DND-41 (cell line): ENCODE measurements at regions not wholly inside any gene's neighbourhood (a gene's known extent, or its start where the extent isn't known, plus 50 kb on each side); places are given as distances from the start of the nearest gene placed in this dataset.

Source experiments
- ATAC-seq: fragments of 200-7000 bp; cut with Tn5 transposase; 3 replicates; pipeline ENCODE4 v1.9.1; 2021; ENCODE audit warnings: low read depth; ENCODE audit not compliant: insufficient read depth
- DNase-seq: peaks from one replicate; pipeline ENCODE4 v3.0.0-alpha.2; 2020
- H2AFZ ChIP-seq: 2 replicates; pipeline ENCODE4 v1.6.0; 2012; ENCODE audit warnings: low read depth, low read length
- H3K27ac ChIP-seq: 2 replicates; pipeline ENCODE4 v1.5.1; 2012; ENCODE audit warnings: low read length, inconsistent platforms
- H3K27me3 ChIP-seq: fragments of 200-600 bp; sonication (generic); 2 replicates; pipeline ENCODE4 v1.6.0; 2012; ENCODE audit warnings: low read length, mild to moderate bottlenecking, inconsistent platforms; ENCODE audit not compliant: insufficient read depth, poor library complexity
- H3K36me3 ChIP-seq: 2 replicates; pipeline ENCODE4 v1.5.1; 2012; ENCODE audit warnings: low read length, inconsistent platforms; ENCODE audit not compliant: insufficient read depth
- H3K4me1 ChIP-seq: 2 replicates; pipeline ENCODE4 v1.5.1; 2012; ENCODE audit warnings: mild to moderate bottlenecking, low read length; ENCODE audit not compliant: insufficient read depth
- H3K4me2 ChIP-seq: 2 replicates; pipeline ENCODE4 v1.6.0; 2012; ENCODE audit warnings: mild to moderate bottlenecking, moderate library complexity, low read length, inconsistent platforms; ENCODE audit not compliant: insufficient read depth
- H3K4me3 ChIP-seq, 2 experiments: fragments of 200-600 bp in 1 of 2; shearing (Covaris generic) in 1 of 2; 2 replicates each; pipeline ENCODE4 v1.5.1; 2012 to 2016; ENCODE audit warnings: inconsistent platforms in 2 of 2, low read length in 2 of 2, mild to moderate bottlenecking in 2 of 2, low read depth in 1 of 2, moderate library complexity in 1 of 2
- H3K79me2 ChIP-seq: 2 replicates; pipeline ENCODE4 v1.6.0; 2012; ENCODE audit warnings: low read length, inconsistent platforms; ENCODE audit not compliant: insufficient read depth
- H3K9ac ChIP-seq: 2 replicates; pipeline ENCODE4 v1.6.0; 2012; ENCODE audit warnings: low read depth, mild to moderate bottlenecking, inconsistent platforms, low read length, moderate library complexity
- H3K9me3 ChIP-seq: 2 replicates; pipeline ENCODE4 v1.5.1; 2012; ENCODE audit warnings: low read length, moderate library complexity, mild to moderate bottlenecking, inconsistent platforms; ENCODE audit not compliant: insufficient read depth, severe bottlenecking
- H4K20me1 ChIP-seq: 2 replicates; pipeline ENCODE4 v1.6.0; 2012; ENCODE audit warnings: low read length; ENCODE audit not compliant: insufficient read depth
- EZH2 ChIP-seq: IDR thresholded peaks from 3 replicates; pipeline ENCODE4 v1.6.1; 2012; ENCODE audit warnings: borderline replicate concordance, low read depth, mild to moderate bottlenecking, moderate library complexity, low read length, inconsistent platforms; ENCODE audit not compliant: severe bottlenecking
- TF ChIP-seq, protein P1 (sequence below): IDR thresholded peaks from 2 replicates; pipeline ENCODE4 v1.5.1; 2012; ENCODE audit warnings: borderline replicate concordance, low read length, moderate library complexity, mild to moderate bottlenecking; ENCODE audit not compliant: poor library complexity, severe bottlenecking; ENCODE audit errors: extremely low read depth

DNA sequence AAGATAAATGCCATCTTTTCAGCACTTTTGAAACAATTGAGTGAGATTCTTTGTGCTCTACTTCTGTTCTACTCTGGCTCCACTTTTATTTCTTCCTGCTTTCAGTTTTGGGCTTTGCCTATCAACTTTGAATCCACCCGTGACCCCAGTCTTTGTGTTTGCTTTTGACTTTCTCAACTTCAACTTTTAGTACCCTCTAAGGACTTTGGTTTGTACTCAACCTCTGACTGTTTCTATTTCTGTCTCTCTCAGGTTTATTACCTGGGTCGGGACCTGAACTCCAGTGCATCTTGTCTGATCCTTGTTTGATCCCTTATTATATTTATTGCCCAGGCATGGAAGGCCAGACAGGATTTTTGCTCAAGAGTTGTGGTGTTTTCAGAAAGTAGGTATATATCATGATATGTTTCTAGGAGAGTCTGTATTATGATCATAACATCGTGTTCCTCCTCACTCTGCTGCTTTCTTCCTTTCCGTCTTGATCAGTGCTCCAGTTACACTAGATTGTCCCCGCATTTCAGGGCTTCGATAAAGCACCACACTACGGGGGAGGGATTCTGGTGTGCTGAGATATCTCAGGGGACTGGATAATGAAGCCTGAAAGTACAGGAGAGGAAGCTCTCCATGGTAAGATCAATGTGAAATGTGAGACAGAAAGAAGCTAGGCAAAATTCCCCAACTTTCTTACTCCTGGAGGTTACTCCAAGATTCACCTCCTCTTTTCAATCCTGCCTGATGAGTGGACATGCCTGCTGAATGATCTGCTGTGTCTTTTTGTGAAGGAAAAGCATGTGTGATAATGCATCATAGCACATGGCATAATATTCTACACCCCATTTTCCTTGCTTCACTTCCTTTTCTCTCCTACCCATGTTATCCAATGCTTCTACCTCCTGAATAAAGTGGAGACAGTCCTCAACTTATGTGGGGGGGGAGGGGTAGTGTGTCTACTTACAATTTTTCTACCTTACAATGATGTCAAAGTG is 155.5 kb upstream of the GRIN3A start:
- no peaks in the 10 kb centered on the region for H4K20me1 ChIP-seq
- no peak overlapping the region for H3K4me2 ChIP-seq
- no peaks in the 10 kb centered on the region for H3K4me1 ChIP-seq
- no peak for TF ChIP-seq EZH2
- TF ChIP-seq, protein P1, sequence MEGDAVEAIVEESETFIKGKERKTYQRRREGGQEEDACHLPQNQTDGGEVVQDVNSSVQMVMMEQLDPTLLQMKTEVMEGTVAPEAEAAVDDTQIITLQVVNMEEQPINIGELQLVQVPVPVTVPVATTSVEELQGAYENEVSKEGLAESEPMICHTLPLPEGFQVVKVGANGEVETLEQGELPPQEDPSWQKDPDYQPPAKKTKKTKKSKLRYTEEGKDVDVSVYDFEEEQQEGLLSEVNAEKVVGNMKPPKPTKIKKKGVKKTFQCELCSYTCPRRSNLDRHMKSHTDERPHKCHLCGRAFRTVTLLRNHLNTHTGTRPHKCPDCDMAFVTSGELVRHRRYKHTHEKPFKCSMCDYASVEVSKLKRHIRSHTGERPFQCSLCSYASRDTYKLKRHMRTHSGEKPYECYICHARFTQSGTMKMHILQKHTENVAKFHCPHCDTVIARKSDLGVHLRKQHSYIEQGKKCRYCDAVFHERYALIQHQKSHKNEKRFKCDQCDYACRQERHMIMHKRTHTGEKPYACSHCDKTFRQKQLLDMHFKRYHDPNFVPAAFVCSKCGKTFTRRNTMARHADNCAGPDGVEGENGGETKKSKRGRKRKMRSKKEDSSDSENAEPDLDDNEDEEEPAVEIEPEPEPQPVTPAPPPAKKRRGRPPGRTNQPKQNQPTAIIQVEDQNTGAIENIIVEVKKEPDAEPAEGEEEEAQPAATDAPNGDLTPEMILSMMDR: no peak
- H3K36me3 ChIP-seq: no peaks in the 10 kb centered on the region
- H3K9ac ChIP-seq: no peak overlapping the region
- no peaks in the 10 kb centered on the region for H3K79me2 ChIP-seq
- no peak overlapping the region for H3K4me3 ChIP-seq
- no peak for ATAC-seq
- H3K9me3 ChIP-seq: no peaks in the 10 kb centered on the region
- DNase-seq: no peak
- no peak overlapping the region for H2AFZ ChIP-seq
- no peak overlapping the region for H3K27ac ChIP-seq
- H3K27me3 ChIP-seq: no peaks in the 10 kb centered on the region

- Histone ChIP-seq H3K9me3 (no peaks in the 10 kb centered on the region), H3K27me3 (no peaks in the 10 kb centered on the region), H3K4me1 (no peaks in the 10 kb centered on the region), H3K4me2 (no peak overlapping the region), H3K36me3 (no peaks in the 10 kb centered on the region), H3K4me3 (no peak overlapping the region), H4K20me1 (no peaks in the 10 kb centered on the region), H3K79me2 (no peaks in the 10 kb centered on the region), H3K9ac (no peak overlapping the region), H3K27ac (no peak overlapping the region), H2AFZ (no peak overlapping the region)
- no peak for DNase-seq
- no peak for ATAC-seq
- no peak for TF ChIP-seq EZH2
- TF ChIP-seq, protein P1: no peak
Observed at GRCh38 chr9:101881508-101881907, 143.1 kb upstream of the GRIN3A start.

DNA sequence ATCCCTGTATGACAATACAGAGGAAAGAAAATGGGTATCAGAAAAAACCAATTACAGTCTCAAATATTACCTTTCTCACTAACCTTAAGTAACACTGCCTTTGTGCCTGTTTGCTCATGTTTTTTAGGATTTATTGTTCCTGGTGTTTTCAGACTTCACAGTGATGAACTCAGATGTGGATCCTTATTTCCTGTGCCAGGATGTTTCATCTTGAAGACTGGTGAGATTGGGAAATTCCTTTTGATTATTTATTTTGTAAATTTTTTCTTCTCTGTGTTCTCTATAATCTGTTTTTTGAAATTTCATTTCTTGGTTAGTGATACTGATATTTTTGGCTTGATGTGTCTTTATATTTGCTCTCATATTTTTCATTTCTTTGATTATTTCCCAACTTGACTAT is 142.4 kb upstream of the GRIN3A start:
- ATAC-seq: no peak
- no peaks in the 10 kb centered on the region for H4K20me1 ChIP-seq
- no peaks in the 10 kb centered on the region for H3K36me3 ChIP-seq
- H2AFZ ChIP-seq: no peak overlapping the region
- H3K27ac ChIP-seq: no peak overlapping the region
- H3K4me3 ChIP-seq: no peak overlapping the region
- TF ChIP-seq EZH2: no peak
- TF ChIP-seq, protein P1: no peak
- H3K79me2 ChIP-seq: no peaks in the 10 kb centered on the region
- no peaks in the 10 kb centered on the region for H3K4me1 ChIP-seq
- H3K9me3 ChIP-seq: no peaks in the 10 kb centered on the region
- no peak overlapping the region for H3K4me2 ChIP-seq
- no peak for DNase-seq
- H3K27me3 ChIP-seq: no peaks in the 10 kb centered on the region
- H3K9ac ChIP-seq: no peak overlapping the region
